ENCODE measurements at regions not wholly inside any gene's neighbourhood (a gene's known extent, or its start where the extent isn't known, plus 50 kb on each side); places are given as distances from the start of the nearest gene placed in this dataset.

GRCh38 chr3:194738254-194739093 lies 52.8 kb downstream of the FAM43A start:
- no peak for DNase-seq

- DNase-seq: no peak
Measured at GRCh38 chr3:194739498-194740284, 54.0 kb downstream of the FAM43A start.

GRCh38 chr3:194740859-194741491 lies 55.3 kb downstream of the FAM43A start:
- no peak for DNase-seq

- DNase-seq: no peak
Measured at GRCh38 chr3:194741916-194742315, 56.2 kb downstream of the FAM43A start.

GRCh38 chr3:194744826-194745225 lies 59.1 kb downstream of the FAM43A start:
- DNase-seq: peak; percentile 13

- DNase-seq: no peak
Measured at GRCh38 chr3:194745422-194746184, 59.9 kb downstream of the FAM43A start.

- no peak for DNase-seq
Measured at GRCh38 chr3:194748225-194748624, 62.5 kb downstream of the FAM43A start.

GRCh38 chr3:194749631-194750490 lies 64.2 kb downstream of the FAM43A start:
- DNase-seq: no peak

GRCh38 chr3:194750491-194750828 lies 64.8 kb downstream of the FAM43A start:
- peak; percentile 31 for DNase-seq

- no peak for DNase-seq
Measured at GRCh38 chr3:194755671-194756459, 70.2 kb downstream of the FAM43A start.

GRCh38 chr3:194756460-194756779 lies 70.7 kb downstream of the FAM43A start:
- DNase-seq: peak; percentile 26

GRCh38 chr3:194756791-194757325 lies 71.2 kb downstream of the FAM43A start:
- no peak for DNase-seq

GRCh38 chr3:194757647-194758061 lies 72.0 kb downstream of the FAM43A start:
- DNase-seq: no peak

- DNase-seq: no peak
Measured at GRCh38 chr3:194758716-194759115, 73.0 kb downstream of the FAM43A start.

GRCh38 chr3:194760494-194761137 lies 74.9 kb downstream of the FAM43A start:
- no peak for DNase-seq

- peak; percentile 76 for DNase-seq
Measured at GRCh38 chr3:194761384-194761783, 75.7 kb downstream of the FAM43A start.

GRCh38 chr3:194766845-194767244 lies 81.2 kb downstream of the FAM43A start:
- no peak for DNase-seq

GRCh38 chr3:194767446-194768207 lies 81.9 kb downstream of the FAM43A start:
- no peak for DNase-seq

GRCh38 chr3:194768586-194768985 lies 82.9 kb downstream of the FAM43A start:
- no peak for DNase-seq
